GM19372 (cell line): ENCODE measurements at regions not wholly inside any gene's neighbourhood (a gene's known extent, or its start where the extent isn't known, plus 50 kb on each side); places are given as distances from the start of the nearest gene placed in this dataset.

Source experiments
- ATAC-seq: cut with Tn5 transposase; IDR thresholded peaks from one replicate; pipeline ENCODE4 v1.9.1; 2021; ENCODE audit warnings: mild to moderate bottlenecking, low read depth, moderate library complexity; ENCODE audit not compliant: unreplicated experiment

DNA sequence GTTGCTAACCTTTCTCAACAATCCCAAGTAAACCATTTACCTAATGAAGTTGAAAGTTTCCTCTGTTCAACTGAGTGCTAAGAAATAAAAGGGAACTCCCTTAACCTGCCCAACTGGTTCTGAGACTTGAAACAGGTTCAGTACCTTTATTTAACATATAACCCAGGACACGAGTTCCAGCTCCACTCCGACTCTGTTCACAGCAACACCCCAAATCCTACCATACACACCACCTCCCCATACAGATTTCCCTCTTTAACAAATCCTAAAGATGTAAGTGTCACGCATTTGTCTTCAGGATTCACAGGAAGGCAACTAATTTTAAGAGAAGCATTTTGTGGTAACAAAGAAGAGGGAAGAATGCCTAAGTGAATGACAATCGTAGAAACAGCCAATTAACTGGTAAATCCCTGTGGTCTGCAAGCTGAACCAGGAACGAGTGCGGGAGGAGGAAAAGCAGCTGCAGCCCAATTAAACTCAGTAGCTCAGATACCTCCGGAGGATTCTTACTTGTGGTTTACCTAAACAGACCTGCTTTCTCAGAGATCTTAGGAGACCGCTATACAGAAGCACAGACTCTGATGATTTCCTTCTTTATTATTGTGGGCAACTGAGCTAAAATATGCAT, 134.5 kb upstream of the MAGI3 start:
- ATAC-seq, result no peak

DNA sequence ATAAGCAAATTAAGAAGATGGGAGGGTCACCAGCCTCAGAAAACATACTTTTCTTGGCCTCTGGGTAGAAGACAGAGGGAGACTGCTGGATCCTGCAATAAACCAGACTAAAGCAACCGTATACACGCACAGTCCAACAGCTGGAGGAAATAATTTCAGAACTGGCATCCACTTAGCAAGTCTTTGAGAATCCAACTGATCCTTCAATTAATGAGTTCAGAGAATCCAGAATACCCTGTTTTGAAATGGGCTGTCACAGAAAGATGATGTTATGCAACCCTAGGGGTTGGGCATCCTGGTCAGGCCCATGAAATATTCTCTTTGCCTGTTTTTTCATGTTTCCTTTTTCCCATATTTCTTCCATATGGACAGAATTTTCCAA, 134.0 kb upstream of the MAGI3 start:
- ATAC-seq, result no peak

DNA sequence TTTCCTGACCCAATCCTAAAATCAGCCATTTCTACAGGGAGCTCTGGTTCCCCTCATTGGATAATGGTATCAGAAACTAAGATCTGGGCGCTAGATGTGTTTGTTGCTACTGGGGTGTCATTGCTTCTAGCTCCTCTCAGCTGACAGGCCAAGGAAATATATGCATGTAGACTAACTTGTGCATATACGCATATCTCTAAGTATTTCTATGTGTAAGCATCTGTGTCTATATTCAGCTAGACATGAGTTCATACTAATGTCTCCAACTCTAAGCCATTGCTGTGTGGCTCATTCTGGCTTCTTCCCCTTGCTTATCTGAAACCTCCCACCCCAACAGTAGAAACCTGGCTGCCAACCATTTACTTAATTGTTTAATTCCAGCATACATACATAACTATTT, 130.3 kb upstream of the MAGI3 start:
- ATAC-seq, result no peak

DNA sequence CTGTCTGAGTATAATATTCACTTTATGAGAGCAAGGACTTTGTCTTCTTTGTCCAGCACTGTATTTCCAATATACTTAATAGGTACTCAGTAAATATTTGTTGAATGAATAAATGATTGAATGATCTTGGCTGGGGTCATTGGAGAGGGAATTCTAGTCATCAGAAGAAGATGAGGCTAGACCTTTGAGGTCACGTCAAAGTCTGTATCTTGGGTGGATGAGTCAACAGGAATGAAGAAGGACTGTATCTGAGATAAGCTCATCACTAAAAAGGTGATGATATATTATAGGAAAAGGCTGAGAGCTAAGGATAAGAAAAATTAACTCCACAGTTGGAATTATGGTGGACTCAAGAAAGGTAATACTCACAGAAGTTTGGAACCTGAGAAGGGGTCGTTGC, 125.1 kb upstream of the MAGI3 start:
- no peak for ATAC-seq

DNA sequence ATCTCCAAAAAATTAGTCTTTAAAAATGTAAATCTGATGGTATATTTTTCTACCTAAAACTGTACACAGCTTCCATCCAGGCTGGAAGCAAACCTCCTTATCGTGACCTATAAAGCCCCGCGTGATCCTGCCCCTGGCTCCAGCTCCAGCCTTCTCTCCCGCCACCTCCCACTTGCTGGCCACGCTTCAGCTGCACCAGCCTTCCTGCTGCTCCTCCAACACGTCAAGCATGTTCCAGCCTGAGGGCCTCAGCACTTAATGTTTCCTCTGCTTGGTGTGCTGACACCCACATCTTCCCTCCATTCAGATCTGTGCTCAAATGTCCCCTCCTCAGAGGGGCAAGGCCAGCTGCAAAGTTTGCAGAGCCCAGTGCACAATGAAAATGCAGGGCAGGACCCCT, 123.5 kb upstream of the MAGI3 start:
- ATAC-seq, result no peak

DNA sequence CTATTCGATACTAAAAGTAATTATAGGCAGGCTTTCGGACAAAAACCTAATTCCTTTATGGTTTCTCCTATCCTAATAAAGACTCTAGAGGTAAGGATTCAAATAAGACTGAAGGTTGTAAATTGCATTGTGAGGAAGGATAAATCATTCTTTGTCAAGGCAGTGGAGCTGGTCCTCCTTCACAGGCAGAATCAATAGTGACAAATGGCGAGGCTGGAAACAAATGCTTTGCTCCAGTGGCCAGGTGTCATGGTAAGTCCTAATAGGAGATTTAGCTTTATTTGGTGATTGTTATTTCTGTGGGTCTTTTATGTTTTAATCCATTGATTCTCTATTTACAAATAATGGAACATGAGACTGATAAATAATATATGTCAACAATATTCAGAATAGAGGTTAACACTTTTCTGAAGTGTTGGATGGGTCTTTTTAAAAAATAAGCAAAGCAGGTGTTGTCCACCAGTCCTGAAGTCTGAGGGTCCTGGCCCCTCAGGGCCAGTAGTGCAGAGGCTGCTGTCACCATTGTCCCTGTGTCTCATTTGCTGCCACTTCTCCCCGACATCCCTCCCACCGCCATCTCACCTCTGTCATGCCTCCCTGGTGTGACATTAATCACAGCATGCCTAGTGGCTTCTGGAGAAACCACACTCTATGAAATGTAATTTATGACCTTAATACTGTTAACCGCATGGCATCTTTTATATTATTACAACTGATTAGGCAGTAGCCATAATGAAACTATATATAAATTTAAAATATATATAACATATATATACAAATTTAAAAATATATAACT, 120.9 kb upstream of the MAGI3 start:
- ATAC-seq, result no peak

DNA sequence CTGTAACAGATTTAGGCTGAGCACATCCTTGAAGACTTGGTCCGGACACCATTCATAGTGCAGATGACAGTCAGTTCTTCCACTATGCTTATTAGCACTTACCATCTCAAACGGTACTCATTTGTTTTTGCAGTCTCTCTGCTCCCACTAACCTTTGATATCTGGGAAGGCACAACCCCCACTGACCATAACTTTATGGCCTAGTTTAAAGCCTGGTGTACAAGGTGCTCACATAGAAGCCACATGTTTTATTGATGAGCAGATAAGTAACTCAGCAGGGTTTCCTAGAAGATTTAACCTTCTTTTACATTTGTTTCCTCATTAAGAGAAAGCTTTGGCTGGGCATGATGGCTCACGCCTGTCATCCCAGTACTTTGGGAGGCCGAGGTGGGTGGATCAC, 119.3 kb upstream of the MAGI3 start:
- no peak for ATAC-seq

DNA sequence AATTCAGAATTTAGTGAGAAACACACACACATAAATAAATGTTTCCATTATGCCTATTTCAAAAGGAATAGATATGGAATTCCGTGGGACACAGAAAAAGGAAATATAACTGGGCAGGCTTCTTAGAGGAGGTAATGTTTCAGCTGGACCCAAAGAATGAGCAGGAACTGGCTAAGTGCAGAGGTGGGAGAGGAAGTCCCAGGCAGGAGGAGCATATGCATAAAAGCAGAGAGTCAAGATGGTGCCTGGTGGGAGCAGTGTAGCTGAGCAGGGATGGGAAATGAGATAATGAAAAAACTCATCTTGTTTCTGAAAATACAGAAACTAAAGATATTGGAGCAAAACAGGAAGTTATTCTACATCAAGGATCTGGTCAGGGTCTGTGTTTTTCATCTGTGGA, 115.2 kb upstream of the MAGI3 start:
- ATAC-seq, result no peak

DNA sequence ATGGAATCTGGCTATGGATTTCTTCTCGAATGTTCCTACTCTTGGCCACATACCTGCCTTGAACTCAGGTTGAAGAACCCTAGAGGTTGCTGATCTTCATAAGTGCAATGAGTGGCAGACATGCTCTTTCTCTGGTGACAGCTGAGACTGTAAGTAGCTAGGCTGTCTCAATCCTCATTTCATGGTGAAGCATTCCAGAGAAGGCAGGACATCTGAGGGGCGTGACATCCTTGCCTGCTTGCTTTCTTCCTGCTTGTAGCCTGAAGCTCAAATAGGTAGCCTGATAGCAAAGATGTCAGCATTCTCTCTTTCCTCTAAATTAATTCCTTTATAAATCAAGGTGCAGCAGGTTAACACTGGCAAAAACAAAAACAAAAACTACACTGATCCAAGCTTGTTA, 114.6 kb upstream of the MAGI3 start:
- no peak for ATAC-seq

DNA sequence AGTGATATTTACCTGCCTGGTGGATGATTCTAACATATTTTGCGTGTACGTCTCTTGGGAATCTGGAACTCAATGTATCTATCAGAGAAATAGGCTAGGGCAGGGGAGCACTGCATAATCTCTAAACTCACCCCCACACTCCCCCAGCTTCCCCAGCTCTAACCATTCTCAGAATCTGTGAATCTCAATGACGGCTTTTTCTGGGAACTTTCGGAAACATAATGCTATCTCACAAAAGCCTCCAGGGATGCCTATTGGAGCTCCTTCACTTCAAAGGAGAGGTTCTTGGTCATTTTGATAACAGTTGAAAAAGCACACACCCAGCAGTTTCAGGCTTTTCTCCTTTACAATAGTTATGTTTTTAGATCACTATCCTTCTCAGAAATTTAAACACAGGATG, 113.8 kb upstream of the MAGI3 start:
- no peak for ATAC-seq

DNA sequence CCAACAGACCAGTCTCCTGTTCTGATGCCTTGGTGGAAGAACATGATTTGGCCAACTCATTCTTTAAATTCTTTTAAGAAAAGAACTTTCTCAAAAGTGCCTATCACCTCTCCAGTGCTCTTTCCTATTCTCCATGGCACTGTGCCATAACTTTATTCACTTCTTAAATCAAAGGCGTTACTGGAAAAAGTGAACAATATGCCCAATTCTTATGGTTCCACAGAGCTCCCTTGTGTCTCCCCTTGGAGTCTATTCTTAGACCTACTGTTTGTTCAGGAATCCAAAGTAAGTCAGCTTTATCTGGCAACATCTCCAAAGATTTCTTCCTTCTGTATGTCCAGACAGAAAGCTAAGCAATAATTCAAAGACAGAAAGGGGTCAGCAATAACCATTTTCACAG, 111.9 kb upstream of the MAGI3 start:
- no peak for ATAC-seq

DNA sequence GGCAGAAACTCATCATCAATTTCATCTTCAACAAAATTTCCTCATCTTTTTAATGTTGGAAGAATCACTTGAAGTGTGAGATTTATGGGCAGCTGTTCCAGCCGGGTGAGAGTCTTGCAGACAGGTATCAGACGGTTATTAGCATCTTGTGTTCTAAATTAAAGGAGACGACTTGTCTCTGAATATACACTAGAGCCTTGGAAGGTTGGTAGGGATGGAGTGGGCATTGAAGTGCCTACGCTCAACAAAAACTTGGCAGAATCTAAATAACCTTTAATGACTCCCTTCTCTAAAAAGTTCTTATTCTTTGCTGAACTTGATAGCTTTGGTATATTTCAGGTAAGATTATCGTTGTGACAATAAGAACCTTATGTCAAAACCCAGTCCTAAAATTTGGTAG, 111.5 kb upstream of the MAGI3 start:
- ATAC-seq, result no peak

DNA sequence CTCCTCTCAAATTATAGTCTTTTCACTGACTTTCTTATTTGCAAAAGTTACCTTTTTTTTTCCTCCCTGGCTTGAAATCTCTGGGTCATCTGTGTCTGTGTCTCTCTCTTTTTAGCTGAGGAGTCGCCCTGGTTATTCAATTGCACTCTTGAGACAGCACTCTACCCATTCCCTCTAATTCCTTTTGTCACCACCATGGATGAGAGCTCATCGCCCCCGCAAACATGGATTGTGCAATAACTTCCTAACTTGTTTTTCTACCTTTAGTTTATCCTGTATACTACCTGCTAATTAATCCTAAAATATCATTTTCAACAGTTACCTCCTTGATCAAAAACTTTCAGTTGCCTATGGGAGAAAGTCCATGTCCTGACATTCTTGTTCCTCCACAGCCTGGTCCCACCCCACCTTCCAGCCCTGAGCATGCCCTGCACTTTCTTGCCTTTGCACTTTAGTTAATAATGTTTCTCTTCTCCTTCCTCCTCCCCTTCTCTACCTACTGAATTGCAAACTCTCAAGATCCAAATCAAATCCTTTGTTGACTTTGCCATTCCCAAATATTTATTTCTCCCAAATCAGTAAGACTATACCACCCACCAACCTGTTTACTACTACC, 110.4 kb upstream of the MAGI3 start:
- no peak for ATAC-seq

DNA sequence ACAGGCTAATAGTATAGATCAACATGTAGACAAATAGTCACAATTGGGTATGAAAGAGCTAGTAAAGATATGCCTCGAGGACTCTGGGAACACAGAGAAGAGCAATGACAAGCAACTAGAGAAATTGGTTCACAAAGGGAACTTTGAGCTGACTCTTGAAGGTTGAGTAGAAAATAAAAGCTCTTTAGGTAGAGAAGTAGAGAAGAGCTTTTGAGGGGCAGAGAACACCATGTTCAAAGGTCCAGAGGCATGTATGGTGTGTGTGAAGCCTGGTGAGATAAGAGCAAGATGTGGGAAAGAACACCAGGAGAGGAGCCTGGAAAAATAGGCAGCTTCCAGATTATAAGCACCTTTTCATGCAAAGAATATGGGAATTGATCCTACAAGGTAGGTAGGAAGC, 109.7 kb upstream of the MAGI3 start:
- no peak for ATAC-seq

DNA sequence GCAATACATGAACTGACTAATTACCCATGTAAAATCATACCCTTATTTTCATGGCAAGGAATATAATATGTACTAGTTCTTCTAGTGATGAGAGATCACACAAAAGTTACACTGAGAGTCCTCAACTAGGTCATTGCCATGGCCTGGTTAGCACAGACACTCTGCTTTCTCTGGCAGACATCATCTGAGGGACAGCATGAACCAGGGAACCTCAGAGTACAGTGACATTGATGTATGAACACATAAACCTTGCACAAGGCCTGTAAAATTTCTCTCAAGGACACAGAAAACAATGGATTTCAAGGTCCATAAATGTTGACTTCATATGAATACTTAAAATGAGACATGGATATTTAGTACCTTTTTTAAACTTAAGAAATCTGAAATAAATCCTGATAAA, 108.8 kb upstream of the MAGI3 start:
- ATAC-seq, result no peak

DNA sequence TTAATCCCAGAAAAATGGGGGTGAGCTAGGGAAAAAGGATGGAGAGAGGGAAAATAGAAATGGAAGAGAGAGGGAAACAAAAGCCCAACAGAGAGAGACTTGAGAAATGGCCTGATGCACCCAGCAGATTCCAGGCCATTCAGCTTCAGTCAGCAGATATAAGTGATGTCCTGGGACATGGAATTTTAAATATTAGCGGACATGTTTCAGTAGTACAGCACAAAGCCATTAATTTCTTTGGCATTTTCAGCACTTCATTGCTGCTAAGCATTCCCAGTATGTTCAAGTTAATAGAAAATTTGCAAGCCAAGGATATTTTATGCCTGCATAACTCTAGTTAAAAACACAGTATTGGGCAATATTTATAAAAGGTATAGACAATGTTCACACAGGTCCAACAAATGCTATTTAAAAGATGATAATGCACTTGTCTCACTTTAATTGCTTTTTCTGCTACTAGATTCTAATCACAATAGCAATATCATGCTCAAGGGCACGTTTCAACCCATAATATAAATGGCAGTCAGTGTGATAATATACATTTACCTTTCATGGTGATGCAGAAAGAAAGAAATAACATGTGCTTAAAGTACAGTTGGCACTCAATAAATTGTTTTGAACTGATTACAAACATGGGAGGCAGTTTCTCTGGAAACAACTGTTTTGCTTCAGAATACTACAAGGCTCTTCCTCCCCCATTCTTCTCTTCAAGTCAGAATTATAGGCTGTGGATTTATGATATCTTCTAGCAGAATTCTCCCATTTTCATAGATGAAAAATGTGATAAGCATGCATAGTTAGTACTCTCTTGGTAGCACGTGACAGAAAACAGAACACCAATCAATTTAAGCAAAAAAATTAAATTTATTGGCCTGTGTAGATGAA, 108.1 kb upstream of the MAGI3 start:
- no peak for ATAC-seq

DNA sequence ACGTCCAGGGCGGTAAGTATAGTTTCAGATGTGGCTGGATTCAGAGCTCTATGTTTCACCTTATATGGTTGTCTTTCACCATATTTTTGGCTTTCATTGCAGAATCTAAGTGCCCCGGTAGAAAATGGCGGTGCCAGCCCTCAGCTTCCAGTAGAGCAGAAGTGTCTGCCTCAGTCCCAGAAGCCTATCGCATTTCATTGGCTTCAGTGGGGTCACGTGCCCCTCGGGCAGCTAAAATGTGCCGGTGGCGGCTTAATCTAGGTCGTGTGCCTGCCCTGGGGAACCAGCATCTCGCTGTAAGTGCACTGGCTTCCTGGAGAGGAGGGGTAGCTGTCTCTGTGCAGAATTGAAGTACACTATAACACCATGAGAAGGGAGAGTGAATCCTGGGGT, 107.4 kb upstream of the MAGI3 start:
- ATAC-seq, result no peak

DNA sequence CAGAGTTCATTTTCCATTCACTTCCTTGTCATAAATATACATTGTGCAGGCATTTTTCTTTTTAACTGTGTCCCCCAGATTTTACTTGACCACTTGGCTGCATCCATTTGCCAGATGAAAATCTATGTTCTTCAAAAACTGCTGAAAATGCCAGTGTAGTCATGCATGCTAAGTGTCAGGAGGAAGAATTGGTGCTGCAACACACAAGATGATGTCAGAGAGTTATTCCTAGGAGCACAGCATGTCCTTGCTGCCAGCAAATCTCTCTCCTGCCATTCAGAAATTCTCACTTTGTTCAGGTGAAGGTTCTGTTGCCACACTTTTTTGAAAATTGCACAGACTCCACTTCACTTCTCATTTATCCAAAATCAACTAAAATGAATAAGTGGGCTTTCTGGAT, 106.4 kb upstream of the MAGI3 start:
- ATAC-seq, result no peak

DNA sequence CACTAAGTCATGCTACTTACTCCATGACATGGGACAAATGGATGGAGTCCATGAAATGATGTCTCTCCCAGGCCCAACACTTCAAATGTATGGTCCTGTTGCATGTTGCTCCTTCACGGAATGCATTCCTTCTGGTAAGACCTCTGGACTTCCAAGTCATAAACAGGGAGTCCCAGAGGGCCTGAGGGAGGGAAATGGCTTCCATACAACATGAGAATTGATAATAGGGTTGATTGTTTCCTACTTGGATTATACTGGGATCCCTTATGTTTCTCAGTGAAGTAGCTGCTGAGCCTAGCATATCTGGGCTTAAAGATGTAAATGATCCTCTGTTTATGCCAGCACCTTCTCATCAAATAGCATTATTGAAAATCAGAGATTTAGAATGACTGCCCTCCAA, 104.2 kb upstream of the MAGI3 start:
- no peak for ATAC-seq

DNA sequence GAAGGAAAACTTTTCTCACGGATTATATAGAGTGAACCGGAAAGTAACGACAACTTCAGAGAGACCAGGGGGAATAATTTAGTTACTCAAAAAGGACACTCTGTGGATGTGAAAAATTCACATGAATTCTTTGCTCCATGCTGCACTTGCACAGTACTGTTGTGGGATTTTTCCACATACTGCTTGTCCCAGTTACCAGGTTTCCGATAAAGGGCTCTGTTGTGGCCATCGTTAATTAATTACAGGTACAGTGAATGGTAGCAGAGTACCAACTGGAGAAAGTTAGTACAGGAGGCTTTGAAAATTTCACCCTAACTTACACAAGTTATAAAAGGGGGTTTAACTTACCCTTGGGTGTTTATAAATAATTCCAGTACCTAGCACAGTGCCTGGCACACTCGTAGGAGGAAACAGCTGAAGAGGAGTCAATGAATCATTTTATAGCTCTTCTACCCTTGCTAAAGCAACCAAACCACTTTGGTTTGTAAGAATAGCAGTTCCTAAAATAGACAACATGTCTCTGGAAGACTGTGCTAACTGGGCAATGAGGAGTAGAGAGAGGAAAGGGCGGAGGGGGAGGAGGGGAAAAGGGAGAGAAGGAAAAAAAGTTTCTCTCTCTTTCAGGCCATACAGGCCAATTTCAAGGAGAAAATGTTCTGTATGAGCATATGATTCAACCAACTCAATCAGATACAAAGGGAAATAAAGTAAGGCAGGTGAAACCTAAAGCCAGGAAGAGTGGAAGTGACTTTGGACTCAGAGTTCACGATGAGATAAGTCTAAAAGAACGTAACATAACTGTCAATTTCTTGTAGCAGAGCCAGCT, 98.3 kb upstream of the MAGI3 start:
- ATAC-seq, result no peak
